OCI-M1 (cell line): ENCODE measurements at regions not wholly inside any gene's neighbourhood (a gene's known extent, or its start where the extent isn't known, plus 50 kb on each side); places are given as distances from the start of the nearest gene placed in this dataset.
"Not testable (repeated sequence)": the region's sequence is repeated elsewhere in the genome, so short reads cannot be mapped to it uniquely, and the experiment has no call there.

ENCODE experiments used
- DNase-seq: peaks from one replicate; lab custom pipeline; 2025; lab: John Stamatoyannopoulos, UW

DNA sequence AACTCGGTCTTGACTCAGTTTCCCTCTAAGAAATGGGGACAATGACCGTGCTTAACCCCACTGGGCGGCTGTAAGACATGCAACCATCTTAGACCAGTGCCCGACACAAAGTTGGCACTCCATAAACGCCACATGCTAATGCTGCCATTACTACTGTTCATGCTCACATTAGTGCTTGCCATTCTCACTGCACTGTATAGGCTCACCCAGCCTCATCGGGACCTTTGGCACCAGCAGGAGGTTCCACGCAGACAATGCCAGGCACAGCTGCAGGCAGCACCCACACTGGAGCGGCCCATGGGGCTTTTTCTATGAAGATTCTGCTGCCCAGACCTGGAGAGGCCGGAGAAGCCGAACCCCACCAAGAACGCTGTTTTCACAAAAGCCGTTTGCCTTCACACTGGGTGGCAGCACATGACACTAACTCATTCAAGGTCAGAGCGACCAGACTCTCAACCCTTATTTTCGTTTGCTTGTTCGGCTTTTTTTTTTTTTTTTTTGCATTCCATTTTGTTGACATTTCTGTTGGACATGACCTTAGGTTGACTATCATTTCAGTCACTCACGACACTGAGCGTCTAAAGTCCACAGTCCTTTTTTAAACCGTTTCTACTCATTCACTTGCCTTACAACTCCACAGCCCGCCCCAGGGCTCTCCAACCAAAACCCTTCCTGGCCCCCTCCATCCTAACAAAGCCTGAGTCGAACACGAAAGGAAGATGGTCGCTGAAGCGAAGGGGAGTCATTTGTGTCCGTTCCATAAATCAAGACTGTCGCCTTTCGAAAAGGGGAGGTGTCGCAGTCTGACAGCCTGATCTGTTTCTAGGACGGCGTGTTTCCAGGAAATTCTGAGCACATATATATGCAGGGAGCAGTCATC is 124.4 kb upstream of the RNF32 start:
- no peak for DNase-seq

DNA sequence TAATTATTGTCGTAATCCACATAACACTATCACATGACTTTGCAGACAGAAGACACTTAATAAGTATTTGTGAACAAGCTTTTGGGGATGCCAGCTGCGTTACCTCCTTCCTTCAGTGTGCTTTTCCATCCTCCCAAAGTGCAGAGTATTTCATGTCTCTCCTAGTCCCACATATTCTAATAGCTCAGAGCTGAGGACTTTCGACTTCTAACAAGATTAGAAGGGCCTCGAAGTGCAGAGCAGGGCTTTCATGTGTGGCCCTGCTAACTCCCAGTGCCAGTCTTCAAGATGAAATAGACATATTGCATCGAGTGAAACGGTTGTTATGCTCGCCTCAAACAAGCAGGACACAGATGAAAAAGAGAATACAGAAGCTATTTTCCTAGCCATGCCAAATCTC is 125.7 kb upstream of the RNF32 start:
- no peak for DNase-seq

DNA sequence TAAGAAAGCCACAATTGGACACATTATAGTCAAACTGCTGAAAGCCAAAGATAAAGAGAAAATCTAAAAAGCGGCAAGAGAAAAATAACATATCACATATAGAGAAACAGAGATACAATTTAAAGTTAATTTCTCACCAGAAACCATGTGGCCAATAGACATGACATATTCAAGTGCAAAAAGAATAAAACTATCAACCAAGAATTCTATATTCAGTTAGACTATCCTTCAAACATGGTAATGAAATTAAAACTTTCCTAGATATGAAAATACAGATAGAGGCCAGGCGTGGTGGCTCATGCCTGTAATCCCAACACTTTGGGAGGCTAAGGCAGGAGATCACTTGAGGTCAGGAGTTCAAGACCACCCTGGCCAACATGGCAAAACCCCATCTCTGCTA is 129.1 kb upstream of the RNF32 start:
- no peak for DNase-seq

DNA sequence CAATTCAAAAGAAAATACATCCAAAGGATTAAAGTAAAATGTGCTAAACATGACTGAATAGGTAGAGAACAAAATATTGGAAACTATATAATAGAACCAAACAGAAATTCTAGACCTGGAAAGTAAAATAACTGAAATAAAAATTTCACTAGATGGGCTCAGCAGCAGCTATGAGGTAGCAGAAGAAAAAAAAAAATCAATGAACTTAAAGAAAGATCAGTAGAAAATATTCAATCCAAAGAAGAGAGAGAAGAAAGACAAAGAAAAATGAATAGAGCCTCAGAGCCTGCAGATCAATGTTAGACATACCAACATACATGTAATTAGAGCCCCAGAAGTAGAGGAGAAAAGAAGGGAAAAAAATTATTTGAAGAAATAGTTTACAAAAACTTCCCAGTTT is 129.6 kb upstream of the RNF32 start:
- no peak for DNase-seq

DNA sequence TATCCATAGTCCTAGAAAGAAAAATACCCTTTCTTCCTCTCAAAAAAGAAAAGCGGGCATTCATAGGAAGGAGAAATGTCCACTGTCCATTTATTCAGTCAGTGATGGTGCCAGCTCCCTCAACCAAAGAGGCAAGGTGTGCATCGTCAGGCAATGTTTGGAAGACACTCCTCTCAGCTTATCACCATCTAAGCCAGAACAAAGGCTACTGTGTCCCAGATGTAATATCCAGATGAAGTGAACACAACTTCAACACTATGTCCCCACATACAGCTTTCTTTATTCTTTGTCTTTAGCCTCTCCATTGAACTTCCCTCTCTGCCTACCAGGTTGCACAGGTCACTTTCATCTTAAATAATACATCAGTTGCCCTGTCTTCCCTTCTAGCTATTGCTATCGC is 131.4 kb upstream of the RNF32 start:
- DNase-seq: no peak

DNA sequence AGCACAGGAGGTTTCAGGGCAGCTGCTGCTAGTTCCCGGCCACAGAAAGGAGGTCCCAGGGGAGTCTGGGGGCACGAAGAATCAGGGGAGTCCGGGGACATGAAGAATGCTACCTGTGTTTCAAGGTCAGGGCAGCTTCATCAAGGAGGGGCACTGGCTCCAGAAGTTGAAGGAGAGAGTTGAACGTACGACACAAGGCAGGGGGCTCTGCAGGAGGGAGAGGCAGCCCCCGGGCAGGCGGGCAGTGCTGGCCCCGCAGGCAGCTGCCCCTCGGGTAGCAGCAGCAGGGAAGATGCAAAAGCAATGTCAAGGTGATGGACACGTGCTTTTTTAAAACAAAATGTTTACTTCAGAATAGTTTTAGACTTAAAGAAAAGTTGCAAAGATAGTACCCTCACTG is 134.7 kb upstream of the RNF32 start:
- DNase-seq: no peak

DNA sequence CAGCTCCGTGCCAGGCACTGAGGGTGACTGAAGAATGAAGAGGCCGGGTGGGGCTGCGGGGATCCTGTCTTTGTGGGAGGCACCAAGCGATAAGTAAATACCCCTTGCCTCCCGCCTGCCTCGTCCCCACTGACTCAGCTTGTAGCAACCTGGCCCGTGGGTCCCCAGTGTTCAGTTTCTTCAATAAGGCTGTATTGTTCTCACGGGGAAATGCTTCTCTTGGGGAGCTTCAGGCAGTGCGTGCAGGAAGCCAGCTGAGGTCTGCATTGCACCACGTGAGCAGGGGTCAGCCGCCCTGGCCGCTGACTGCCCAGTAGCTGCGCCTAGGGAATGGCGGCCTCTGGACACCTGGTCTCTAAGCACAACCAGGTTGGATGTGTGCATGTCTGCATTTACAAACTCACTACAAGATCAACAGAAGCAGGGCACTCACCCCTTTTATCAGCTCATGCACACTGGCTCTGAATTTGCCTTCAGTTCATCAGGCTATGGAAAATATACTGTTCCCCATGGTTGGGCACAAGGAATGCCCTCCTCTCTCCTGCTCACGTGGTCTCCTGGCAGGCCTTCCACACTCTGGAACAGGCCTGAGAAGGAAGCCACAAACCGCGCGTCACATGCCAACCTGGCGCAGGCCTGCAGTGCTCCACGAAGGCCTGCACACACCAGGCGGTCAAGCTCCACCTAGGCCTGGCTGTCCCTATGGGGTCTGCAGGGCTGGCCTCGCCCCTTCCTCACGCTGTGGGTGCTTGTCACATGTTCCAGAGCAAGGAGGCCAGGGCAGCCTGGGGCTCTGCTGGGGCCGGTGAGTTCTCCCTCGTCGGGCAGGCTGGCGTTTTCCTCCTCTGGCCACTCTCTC is 135.7 kb upstream of the RNF32 start:
- no peak for DNase-seq

DNA sequence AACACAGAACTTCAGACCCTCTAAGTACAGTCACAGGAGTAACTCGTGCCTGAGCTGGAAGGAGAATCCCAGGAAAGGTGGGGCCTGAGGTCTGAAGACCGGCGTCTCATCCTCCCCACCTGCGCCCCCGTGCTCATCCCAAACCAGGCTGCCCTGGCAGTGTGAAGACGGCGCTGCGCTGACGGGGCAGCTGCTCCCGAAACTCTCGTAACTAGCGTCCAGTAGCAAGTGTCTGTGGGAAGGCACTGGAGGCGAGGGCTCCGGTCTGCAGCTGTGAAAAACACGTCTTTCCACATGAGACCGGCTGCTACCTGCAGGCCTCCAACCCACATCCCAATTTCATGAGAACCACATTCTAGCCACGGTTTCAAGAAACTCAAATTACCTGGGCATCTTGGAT is 136.6 kb upstream of the RNF32 start:
- DNase-seq: no peak

DNA sequence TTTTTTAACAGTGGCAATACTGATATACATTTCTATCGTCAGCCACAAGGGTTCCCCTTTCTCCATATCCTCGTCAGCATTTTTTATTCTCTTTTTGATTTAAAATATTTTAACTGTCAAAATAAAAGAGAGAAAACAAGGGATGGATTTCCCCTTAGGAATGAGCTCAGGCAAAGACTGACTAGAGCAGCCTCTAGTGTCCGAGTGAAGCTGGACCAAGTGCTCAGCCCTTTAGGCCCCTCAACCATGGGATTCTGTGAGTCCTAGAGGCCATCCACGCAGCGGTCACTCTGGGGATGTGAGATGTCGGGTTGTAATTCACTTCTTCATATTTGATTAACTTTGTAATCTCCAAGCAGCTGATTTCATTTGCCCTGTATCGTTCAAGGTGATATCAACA is 137.4 kb upstream of the RNF32 start:
- no peak for DNase-seq

DNA sequence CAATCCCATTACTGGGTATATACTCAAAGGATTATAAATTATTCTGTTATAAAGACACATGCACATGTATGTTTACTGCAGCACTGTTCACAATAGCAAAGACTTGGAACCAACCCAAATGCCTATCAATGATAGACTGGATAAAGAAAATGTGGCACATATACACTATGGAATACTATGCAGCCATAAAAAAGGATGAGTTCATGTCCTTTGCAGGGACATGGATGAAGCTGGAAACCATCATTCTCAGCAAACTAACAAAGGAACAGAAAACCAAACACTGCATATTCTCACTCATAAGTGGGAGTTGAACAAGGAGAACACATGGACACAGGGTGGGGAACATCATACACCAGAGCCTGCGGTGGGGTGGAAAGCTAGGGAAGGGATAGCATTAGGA is 138.8 kb upstream of the RNF32 start:
- DNase-seq: not testable (repeated sequence)

DNA sequence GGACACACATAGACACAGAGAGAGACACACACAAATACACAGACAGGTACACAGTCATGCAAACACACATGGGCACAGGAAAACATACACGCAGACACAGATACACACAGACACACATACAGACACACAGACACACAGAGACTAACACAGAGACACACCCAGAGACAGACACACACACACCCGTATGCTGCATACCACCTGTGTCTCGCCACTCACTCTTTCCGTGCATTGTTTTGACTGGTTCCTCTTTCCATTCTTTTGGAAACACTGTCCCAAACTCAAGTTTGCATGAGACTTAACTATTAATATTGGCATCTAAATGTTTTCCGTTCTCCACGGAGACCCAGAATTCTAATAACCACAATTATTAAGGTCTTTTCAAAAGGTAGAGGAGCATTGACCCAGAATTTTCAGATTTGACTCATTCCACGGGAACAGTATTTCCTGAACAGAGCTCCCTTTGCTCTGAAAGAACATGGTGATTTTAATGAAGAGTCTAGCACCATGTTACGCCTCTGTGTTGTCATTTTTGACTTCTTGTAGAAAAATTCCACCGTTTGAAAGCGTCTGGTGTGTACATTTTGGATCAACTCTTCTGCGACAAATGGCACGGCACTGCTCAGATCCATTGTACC is 141.2 kb upstream of the RNF32 start:
- no peak for DNase-seq

DNA sequence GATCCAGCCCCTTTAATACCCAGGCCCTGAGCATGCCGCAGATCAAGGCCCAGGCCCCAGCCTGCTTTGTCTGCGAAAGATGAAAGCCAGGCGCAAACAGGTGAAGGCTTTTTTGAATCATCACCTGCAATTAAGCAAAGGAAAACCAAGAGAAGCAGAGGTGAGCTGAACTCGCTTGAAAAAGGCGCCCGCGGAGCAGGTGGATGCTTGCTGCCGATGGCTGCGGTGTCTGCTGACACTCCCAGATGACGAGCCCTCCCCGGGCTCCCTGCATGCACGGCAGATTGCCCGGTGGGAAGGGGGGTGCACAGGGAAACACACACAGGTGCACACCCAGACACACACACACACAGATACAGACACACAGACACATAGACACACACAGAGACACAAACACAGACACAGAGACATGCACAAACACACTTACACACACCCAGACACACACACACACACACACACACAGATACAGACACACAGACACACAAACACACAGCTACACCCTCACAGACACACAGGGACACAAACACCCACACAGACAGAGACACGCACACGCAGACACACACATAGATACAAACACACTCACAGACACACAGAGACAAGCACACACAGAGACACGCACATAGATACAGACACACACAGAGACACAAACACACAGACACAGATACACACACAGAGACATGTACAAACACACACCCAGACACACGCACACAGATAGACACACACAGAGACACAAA is 142.6 kb upstream of the RNF32 start:
- no peak for DNase-seq

DNA sequence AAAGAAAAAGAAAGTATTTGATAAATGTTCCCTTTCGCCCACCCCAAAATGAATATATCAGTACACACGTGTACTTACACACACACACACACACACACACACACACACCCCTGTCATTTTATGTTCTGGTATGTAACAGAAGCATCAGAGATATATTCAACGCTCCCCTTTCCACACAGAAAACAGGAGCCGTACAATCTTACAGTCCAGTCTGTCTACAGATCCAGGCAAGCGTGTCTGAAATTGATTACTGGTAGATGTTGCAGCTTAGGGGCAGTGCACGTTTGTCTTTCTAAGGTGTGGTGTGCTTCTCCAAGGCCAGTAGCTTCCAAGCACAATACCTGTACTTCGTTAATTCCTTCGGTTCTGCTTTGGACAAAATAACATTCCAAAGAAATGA is 143.7 kb upstream of the RNF32 start:
- no peak for DNase-seq

DNA sequence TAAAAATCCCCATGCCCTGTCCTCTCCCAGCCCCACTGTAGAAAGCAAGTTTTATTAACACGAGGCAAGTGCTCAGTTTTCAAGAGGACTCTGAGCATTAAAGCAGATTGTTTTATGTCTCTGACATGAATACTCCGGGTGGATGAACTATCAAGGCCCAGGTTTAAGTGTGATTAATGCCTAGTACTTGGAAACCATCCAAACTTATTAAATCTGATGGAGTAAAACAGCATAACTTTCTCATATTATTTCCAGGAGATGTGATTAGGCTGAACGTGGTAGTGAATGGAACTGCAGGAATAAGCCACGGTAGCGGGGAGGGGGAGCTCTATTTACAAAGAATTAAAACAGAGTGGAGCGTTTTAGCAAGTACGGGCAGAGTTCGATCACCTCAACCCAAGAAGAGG is 144.2 kb upstream of the RNF32 start:
- no peak for DNase-seq

DNA sequence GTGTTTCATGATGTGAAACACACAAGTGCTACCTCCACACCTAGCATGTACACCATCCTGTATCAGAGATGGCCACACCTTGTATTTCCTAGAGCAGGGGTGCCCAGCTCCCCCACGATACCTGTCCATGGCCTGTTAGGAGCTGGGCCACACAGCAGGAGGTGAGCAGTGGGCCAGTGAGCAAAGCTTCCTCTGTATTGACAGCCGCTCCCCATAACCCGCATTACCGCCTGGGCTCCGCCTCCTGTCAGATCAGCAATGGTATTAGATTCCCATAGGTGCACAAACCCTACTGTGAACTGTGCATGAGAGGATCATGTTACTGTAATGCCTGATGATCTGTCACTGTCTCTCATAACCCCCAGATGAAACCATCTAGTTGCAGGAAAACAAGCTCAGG is 145.6 kb upstream of the RNF32 start:
- no peak for DNase-seq

DNA sequence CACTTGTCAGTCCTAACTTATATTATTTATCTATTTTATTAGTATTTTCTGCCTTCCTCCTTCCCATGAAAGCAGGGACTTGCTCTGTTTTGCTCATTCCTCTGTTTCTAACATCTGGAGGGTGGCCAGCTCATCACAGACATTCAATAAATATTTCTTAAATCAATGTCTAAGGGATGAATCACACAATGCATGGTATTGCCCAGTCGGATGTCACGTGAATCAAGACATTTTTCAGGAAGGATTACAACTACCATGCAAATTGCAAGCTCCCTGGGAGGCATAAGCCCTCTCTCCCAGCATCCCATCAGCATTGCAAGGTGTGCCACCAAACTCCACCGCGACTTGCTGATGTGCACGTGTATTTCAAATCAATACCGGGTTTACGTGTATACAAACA is 146.6 kb upstream of the RNF32 start:
- DNase-seq: no peak

DNA sequence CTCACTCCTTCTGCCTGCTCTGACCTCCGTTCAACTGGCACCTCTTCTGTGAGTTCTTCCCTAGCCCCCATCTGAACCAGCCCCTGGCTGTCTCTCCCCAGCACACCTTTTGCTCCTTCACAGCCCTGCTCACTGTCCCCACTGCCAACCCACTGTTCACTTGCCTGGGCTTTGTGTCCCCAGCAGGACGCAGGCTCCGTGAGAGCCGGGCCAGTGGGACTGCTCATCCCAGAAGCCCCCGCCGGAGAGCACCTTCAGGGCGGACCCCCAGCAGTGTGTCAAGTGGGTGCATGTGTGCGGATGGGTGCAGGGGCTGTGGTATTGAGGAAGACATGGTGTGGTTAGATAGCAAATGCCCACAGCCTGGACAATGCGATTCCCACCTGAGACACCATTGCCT is 148.4 kb upstream of the RNF32 start:
- DNase-seq: no peak

DNA sequence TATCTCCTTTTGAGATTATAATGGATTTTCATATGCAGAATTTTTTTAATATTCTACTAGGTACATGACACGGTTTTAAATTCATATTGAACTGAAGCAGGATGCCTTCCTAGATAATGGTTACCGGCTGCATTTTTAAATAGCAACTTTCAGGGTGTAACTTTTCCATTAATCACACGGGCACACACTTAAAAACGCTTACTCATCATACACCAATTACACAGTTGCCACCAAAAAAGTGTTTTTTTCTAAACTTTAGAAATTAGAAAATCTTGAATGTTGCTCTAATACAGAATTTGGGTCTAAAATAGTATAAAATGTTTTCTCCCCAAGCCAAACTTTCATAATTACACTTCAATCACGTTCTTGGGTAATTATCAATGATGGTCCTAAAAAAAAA is 149.1 kb upstream of the RNF32 start:
- DNase-seq: no peak

DNA sequence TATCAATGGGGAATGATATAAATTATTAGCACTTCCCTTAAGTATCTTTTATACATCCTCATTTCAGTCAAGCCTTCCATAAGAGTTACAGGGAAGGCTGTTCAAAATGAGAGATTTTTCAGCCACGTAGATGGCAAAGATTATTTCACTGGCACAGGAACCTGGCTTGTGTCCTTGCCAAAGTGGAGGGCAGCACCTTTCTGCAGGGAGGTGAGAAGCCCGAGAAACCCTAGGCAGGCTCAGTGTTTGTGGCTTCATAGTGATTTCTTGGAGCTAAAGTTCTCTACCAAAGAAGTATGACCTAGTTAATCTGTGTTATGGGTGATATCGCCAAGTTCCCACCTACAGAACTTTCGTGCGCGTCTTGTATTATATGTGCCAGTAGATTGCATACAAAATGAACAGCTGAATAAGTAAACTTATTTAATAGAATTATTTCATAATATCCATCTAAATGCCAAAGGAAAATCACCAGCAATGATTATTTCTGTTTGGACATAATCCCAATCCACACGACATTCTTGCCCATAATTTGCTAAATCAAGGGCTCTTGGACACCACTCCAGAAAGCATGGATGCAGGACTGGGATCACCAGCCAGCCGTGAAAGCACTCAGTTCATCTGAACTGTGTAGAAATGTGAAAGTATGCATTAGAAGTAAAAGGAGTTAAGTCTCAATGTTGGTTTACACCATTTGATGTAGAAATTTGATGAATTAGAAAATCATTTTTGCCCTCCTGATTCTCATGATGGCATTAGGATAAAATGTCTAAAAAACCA is 150.4 kb upstream of the RNF32 start:
- DNase-seq: no peak

DNA sequence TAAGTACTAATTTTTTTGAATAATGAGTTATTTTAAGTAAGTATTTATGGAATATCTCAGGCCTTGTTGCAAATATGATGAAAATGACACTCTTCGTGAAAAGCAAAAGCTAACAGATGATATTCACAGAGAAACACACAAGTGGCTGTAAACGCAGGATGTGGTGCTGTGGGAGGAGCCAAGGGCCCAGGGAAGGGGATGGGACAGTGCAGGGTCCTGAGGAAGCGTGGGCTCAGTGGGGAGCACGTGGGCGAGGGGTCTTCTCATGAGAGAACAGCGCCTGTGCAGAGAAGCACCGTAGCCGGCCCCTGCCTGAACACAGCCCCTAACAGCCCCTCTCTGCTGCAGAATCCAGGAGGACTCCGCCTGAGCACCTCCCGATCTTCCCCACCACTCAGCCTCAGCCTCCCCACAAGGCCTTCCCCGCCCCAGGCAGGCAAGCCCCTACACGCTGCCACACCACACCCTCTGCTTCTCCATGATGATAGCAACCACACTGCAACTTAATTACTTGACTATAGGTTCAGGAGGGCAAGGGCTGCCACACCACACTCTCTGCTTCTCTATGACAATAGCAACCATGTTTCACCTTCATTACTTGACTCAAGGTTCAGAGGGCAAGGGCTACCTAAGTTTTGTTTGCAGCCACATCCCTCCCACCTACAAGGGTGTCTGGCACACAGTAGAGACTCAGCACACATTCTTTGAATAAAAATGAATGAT is 152.6 kb upstream of the RNF32 start:
- DNase-seq: no peak

DNA sequence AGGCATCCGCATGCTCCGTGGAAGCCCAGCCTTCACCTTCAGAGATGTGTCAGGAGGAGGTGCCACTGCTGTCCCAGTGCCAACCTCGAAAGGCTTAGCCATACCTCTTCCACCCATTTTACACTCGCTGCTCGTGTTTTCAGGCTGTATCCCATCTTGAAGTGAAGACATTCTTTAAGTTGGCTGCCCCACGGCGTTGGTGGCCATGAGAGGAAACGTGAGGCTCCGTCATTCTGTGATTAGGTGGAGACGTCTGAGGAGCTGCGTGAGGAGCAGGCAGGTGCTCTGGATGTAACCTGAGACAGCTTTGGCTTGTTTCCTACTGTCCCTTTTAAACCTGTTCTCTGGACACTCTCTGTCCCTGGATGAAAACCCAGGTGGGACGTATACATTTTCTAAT is 159.9 kb upstream of the RNF32 start:
- no peak for DNase-seq
